Naive thymus-derived CD4-positive, alpha-beta T cell (primary cell): ENCODE measurements at regions not wholly inside any gene's neighbourhood (a gene's known extent, or its start where the extent isn't known, plus 50 kb on each side); places are given as distances from the start of the nearest gene placed in this dataset.

Source experiments
- ATAC-seq: fragments of 150-1000 bp; cut with Tn5 transposase; 2 replicates; pipeline ENCODE4 v1.10.0; 2021; ENCODE audit warnings: mild to moderate bottlenecking, moderate library complexity
- CTCF ChIA-PET: fragments of 350-600 bp; sonication (Branson Sonifier 250); formaldehyde crosslinking; loops from one replicate; lab custom pipeline; 2021; ENCODE audit warnings: antibody characterized with exemption; lab: Charles Lee
- POLR2A ChIA-PET: fragments of 350-600 bp; sonication (Branson Sonifier 250); formaldehyde crosslinking; loops from one replicate; lab custom pipeline; 2021; ENCODE audit warnings: antibody characterized with exemption, inconsistent platforms; lab: Charles Lee
- DNase-seq, 9 donors: peaks; one replicate each; pipeline versions ENCODE4 v3.0.0 to v3.0.0-alpha.2; 2020 to 2022; ENCODE audit warnings: mixed read lengths in 1 of 9
- H3K27ac ChIP-seq: one replicate; pipeline ENCODE4 v1.7.0; 2013; ENCODE audit warnings: mild to moderate bottlenecking, low read depth, low read length, moderate library complexity
- H3K27me3 ChIP-seq, 2 donors: one replicate each; pipeline ENCODE4 v1.7.0; 2013; ENCODE audit warnings: low read length in 2 of 2, mild to moderate bottlenecking in 2 of 2, moderate library complexity in 2 of 2; ENCODE audit not compliant: control insufficient read depth in 2 of 2, insufficient read depth in 2 of 2
- H3K36me3 ChIP-seq, 3 experiments: 1 replicate in 2 of 3; 2 replicates in 1 of 3; pipeline ENCODE4 v1.7.0; 2013; ENCODE audit warnings: low read length in 3 of 3, mild to moderate bottlenecking in 3 of 3, moderate library complexity in 1 of 3; ENCODE audit not compliant: insufficient read depth in 3 of 3, control insufficient read depth in 2 of 3
- H3K4me1 ChIP-seq, 2 donors: one replicate each; pipeline ENCODE4 v1.7.0; 2013; ENCODE audit warnings: low read length in 2 of 2, mild to moderate bottlenecking in 2 of 2, moderate library complexity in 1 of 2; ENCODE audit not compliant: control insufficient read depth in 2 of 2, insufficient read depth in 2 of 2
- H3K4me3 ChIP-seq: 2 replicates; pipeline ENCODE4 v1.7.0; 2013; ENCODE audit warnings: mild to moderate bottlenecking, low read length
- H3K9me3 ChIP-seq, 3 experiments: 1 replicate in 2 of 3; 2 replicates in 1 of 3; pipeline ENCODE4 v1.7.0; 2013; ENCODE audit warnings: low read length in 3 of 3; ENCODE audit not compliant: control insufficient read depth in 2 of 3
- H3K27ac Mint-ChIP-seq, 9 donors: one replicate each; pipeline ENCODE4 v1.8.0; 2020 to 2022; ENCODE audit warnings: mixed read lengths in 9 of 9, mild to moderate bottlenecking in 8 of 9, moderate library complexity in 5 of 9, inconsistent platforms in 2 of 9
- H3K27me3 Mint-ChIP-seq, 5 donors: one replicate each; pipeline ENCODE4 v1.8.0; 2021 to 2022; ENCODE audit warnings: mixed read lengths in 5 of 5, mild to moderate bottlenecking in 1 of 5
- H3K36me3 Mint-ChIP-seq, 5 donors: one replicate each; pipeline ENCODE4 v1.8.0; 2020 to 2022; ENCODE audit warnings: mixed read lengths in 5 of 5, mild to moderate bottlenecking in 3 of 5, inconsistent platforms in 1 of 5
- H3K4me1 Mint-ChIP-seq, 7 donors: one replicate each; pipeline ENCODE4 v1.8.0; 2020 to 2022; ENCODE audit warnings: mixed read lengths in 7 of 7, mild to moderate bottlenecking in 3 of 7, inconsistent platforms in 1 of 7
- H3K4me3 Mint-ChIP-seq, 10 donors: one replicate each; pipeline ENCODE4 v1.8.0; 2020 to 2022; ENCODE audit warnings: mild to moderate bottlenecking in 10 of 10, mixed read lengths in 10 of 10, moderate library complexity in 6 of 10, inconsistent platforms in 2 of 10
- H3K9me3 Mint-ChIP-seq, 11 donors: one replicate each; pipeline ENCODE4 v1.8.0; 2020 to 2022; ENCODE audit warnings: mixed read lengths in 11 of 11, mild to moderate bottlenecking in 4 of 11, inconsistent platforms in 1 of 11, moderate library complexity in 1 of 11
- intact Hi-C, 2 donors: fragments of 100-400 bp; cut with micrococcal nuclease; formaldehyde crosslinking; loops; one replicate each; pipeline ENCODE4 v1.15.1; 2023

- peaks cover 0 to 11% (median 0%) of the 10 kb centered on the region in 11 donors for H3K9me3 Mint-ChIP-seq
- no peak overlapping the region for H3K27ac Mint-ChIP-seq
- no peaks in the 10 kb centered on the region for H3K36me3 ChIP-seq
- ATAC-seq: no peak
- intact Hi-C loops: no loop called here
- CTCF ChIA-PET: no interaction called here
- POLR2A ChIA-PET: no interaction called here
- H3K27ac ChIP-seq: no peak overlapping the region
- no peaks in the 10 kb centered on the region for H3K27me3 ChIP-seq
- no peaks in the 10 kb centered on the region for H3K36me3 Mint-ChIP-seq
- H3K9me3 ChIP-seq: no peaks in the 10 kb centered on the region
- no peaks in the 10 kb centered on the region for H3K4me1 Mint-ChIP-seq
- no peaks in the 10 kb centered on the region for H3K4me1 ChIP-seq
- H3K4me3 Mint-ChIP-seq: no peak overlapping the region
- no peak for DNase-seq
- no peaks in the 10 kb centered on the region for H3K27me3 Mint-ChIP-seq
- no peak overlapping the region for H3K4me3 ChIP-seq
These were observed 55.2 kb downstream of the MAGEC2 start for GRCh38 chrX:142149919-142150318.

- intact Hi-C loops: no loop called here
- Histone ChIP-seq H3K27ac (no peak overlapping the region), H3K36me3 (no peaks in the 10 kb centered on the region), H3K4me1 (no peaks in the 10 kb centered on the region), H3K27me3 (no peaks in the 10 kb centered on the region), H3K4me3 (no peak overlapping the region), H3K9me3 (no peaks in the 10 kb centered on the region)
- no peaks in the 10 kb centered on the region for H3K36me3 Mint-ChIP-seq
- H3K27ac Mint-ChIP-seq: no peak overlapping the region
- POLR2A ChIA-PET: no interaction called here
- no peak for DNase-seq
- no peak overlapping the region for H3K4me3 Mint-ChIP-seq
- no peaks in the 10 kb centered on the region for H3K27me3 Mint-ChIP-seq
- CTCF ChIA-PET: no interaction called here
- H3K9me3 Mint-ChIP-seq: peaks cover 0 to 5% (median 0%) of the 10 kb centered on the region in 11 donors
- no peak for ATAC-seq
- H3K4me1 Mint-ChIP-seq: no peaks in the 10 kb centered on the region
These were observed 70.6 kb downstream of the MAGEC2 start for GRCh38 chrX:142134533-142134932.

- H3K4me1 Mint-ChIP-seq: no peaks in the 10 kb centered on the region
- DNase-seq (no peak), ATAC-seq (no peak)
- H3K9me3 ChIP-seq: no peaks in the 10 kb centered on the region
- no peaks in the 10 kb centered on the region for H3K27me3 Mint-ChIP-seq
- CTCF ChIA-PET: interaction anchor here (1.2 kb wide), 1 partner anchor 22 kb away, joined by 3 read pairs; no protein-coding TSS in a partner anchor
- H3K27ac Mint-ChIP-seq: no peak overlapping the region
- H3K36me3 Mint-ChIP-seq: no peaks in the 10 kb centered on the region
- peaks cover 0 to 4% (median 0%) of the 10 kb centered on the region in 11 donors for H3K9me3 Mint-ChIP-seq
- no peaks in the 10 kb centered on the region for H3K27me3 ChIP-seq
- no peak overlapping the region for H3K4me3 Mint-ChIP-seq
- intact Hi-C loops: no loop called here
- H3K4me1 ChIP-seq: no peaks in the 10 kb centered on the region
- H3K4me3 ChIP-seq: no peak overlapping the region
- POLR2A ChIA-PET: no interaction called here
- H3K36me3 ChIP-seq: no peaks in the 10 kb centered on the region
- H3K27ac ChIP-seq: no peak overlapping the region
These were observed 108.8 kb downstream of the MAGEC2 start for GRCh38 chrX:142096253-142096652.

GRCh38 chrX:142095651-142096245, 109.3 kb downstream of the MAGEC2 start:
- no peak for ATAC-seq
- Mint-ChIP-seq H3K9me3 (peaks cover 0 to 4% (median 0%) of the 10 kb centered on the region in 11 donors), H3K27ac (no peak overlapping the region), H3K4me3 (no peak overlapping the region), H3K36me3 (no peaks in the 10 kb centered on the region), H3K27me3 (no peaks in the 10 kb centered on the region), H3K4me1 (no peaks in the 10 kb centered on the region)
- Histone ChIP-seq H3K36me3 (no peaks in the 10 kb centered on the region), H3K27ac (no peak overlapping the region), H3K4me3 (no peak overlapping the region), H3K4me1 (no peaks in the 10 kb centered on the region), H3K9me3 (no peaks in the 10 kb centered on the region), H3K27me3 (no peaks in the 10 kb centered on the region)
- DNase-seq: no peak
- intact Hi-C loops: no loop called here
- POLR2A ChIA-PET: no interaction called here
- CTCF ChIA-PET: interaction anchor here (1.2 kb wide), 1 partner anchor 22 kb away, joined by 3 read pairs; no protein-coding TSS in a partner anchor

GRCh38 chrX:142089193-142089592, 115.9 kb downstream of the MAGEC2 start:
- Histone ChIP-seq H3K36me3 (no peaks in the 10 kb centered on the region), H3K27me3 (no peaks in the 10 kb centered on the region), H3K4me3 (no peak overlapping the region), H3K9me3 (no peaks in the 10 kb centered on the region), H3K4me1 (no peaks in the 10 kb centered on the region), H3K27ac (no peak overlapping the region)
- ATAC-seq: no peak
- intact Hi-C loops: no loop called here
- Mint-ChIP-seq H3K27ac (no peak overlapping the region), H3K9me3 (peaks cover 0 to 1% (median 0%) of the 10 kb centered on the region in 11 donors), H3K4me1 (no peaks in the 10 kb centered on the region), H3K27me3 (no peaks in the 10 kb centered on the region), H3K4me3 (no peak overlapping the region), H3K36me3 (no peaks in the 10 kb centered on the region)
- POLR2A ChIA-PET: no interaction called here
- no peak for DNase-seq
- CTCF ChIA-PET: no interaction called here

GRCh38 chrX:142084611-142085010, 120.5 kb downstream of the MAGEC2 start:
- H3K36me3 ChIP-seq: no peaks in the 10 kb centered on the region
- H3K4me3 ChIP-seq: no peak overlapping the region
- intact Hi-C loops: no loop called here
- POLR2A ChIA-PET: no interaction called here
- no peaks in the 10 kb centered on the region for H3K27me3 ChIP-seq
- Mint-ChIP-seq H3K36me3 (no peaks in the 10 kb centered on the region), H3K4me1 (no peaks in the 10 kb centered on the region), H3K27ac (no peak overlapping the region), H3K9me3 (peaks cover 0 to 7% (median 2%) of the 10 kb centered on the region in 11 donors), H3K27me3 (no peaks in the 10 kb centered on the region), H3K4me3 (no peak overlapping the region)
- CTCF ChIA-PET: no interaction called here
- no peaks in the 10 kb centered on the region for H3K4me1 ChIP-seq
- no peak overlapping the region for H3K27ac ChIP-seq
- no peak for DNase-seq
- no peaks in the 10 kb centered on the region for H3K9me3 ChIP-seq
- no peak for ATAC-seq

GRCh38 chrX:142076633-142077032, 128.5 kb downstream of the MAGEC2 start:
- H3K27me3 Mint-ChIP-seq: no peaks in the 10 kb centered on the region
- no peak for ATAC-seq
- intact Hi-C loops: no loop called here
- no peaks in the 10 kb centered on the region for H3K36me3 ChIP-seq
- no peaks in the 10 kb centered on the region for H3K36me3 Mint-ChIP-seq
- no peaks in the 10 kb centered on the region for H3K4me1 ChIP-seq
- no peak overlapping the region for H3K27ac ChIP-seq
- no peak overlapping the region for H3K4me3 ChIP-seq
- no peaks in the 10 kb centered on the region for H3K4me1 Mint-ChIP-seq
- H3K27me3 ChIP-seq: no peaks in the 10 kb centered on the region
- no peaks in the 10 kb centered on the region for H3K9me3 ChIP-seq
- POLR2A ChIA-PET: no interaction called here
- H3K27ac Mint-ChIP-seq: no peak overlapping the region
- CTCF ChIA-PET: no interaction called here
- H3K9me3 Mint-ChIP-seq: peaks cover 0 to 7% (median 3%) of the 10 kb centered on the region in 11 donors
- no peak overlapping the region for H3K4me3 Mint-ChIP-seq
- DNase-seq: no peak
